Sigmoid colon (tissue), 6 donors: ENCODE measurements at regions not wholly inside any gene's neighbourhood (a gene's known extent, or its start where the extent isn't known, plus 50 kb on each side); places are given as distances from the start of the nearest gene placed in this dataset.

Experiments
- DNase-seq: peaks from one replicate; pipeline ENCODE4 v3.0.0-alpha.2; 2019
- H3K27ac ChIP-seq, 4 donors: fragments of 200-600 bp; sonication (generic); one replicate each; pipeline ENCODE4 v1.5.1; 2016 to 2019; ENCODE audit warnings: mild to moderate bottlenecking in 1 of 4
- H3K27me3 ChIP-seq, 3 donors: fragments of 200-600 bp; sonication (generic); one replicate each; pipeline ENCODE4 v1.5.1; 2019; ENCODE audit warnings: mild to moderate bottlenecking in 1 of 3
- H3K36me3 ChIP-seq, 4 donors: fragments of 200-600 bp; sonication (generic); one replicate each; pipeline ENCODE4 v1.5.1; 2016 to 2019
- H3K4me1 ChIP-seq, 4 donors: fragments of 200-600 bp; sonication (generic); one replicate each; pipeline ENCODE4 v1.5.1; 2017 to 2019
- H3K4me3 ChIP-seq, 4 donors: fragments of 200-600 bp; sonication (generic); one replicate each; pipeline ENCODE4 v1.5.1; 2017 to 2019; ENCODE audit warnings: mild to moderate bottlenecking in 2 of 4, moderate library complexity in 1 of 4
- H3K9me3 ChIP-seq, 4 donors: fragments of 200-600 bp in 3 of 4; sonication (generic) in 3 of 4; one replicate each; pipeline versions ENCODE4 v1.5.1 to v1.6.1; 2013 to 2019
- CTCF ChIP-seq, 4 experiments: fragments of 450-650 bp in 3 of 4; fragments of 200-600 bp in 1 of 4; IDR thresholded peaks; one replicate each; pipeline ENCODE4 v1.5.1; 2016 to 2019; ENCODE audit warnings: antibody characterized with exemption in 4 of 4, mild to moderate bottlenecking in 3 of 4, moderate library complexity in 2 of 4
- EP300 ChIP-seq, 4 donors: sonication (generic); formaldehyde crosslinking; IDR thresholded peaks; one replicate each; pipeline ENCODE4 v1.6.1; 2017; ENCODE audit warnings: antibody characterized with exemption in 4 of 4
- POLR2A ChIP-seq, 2 donors: fragments of 450-650 bp; IDR thresholded peaks; one replicate each; pipeline ENCODE4 v1.6.1; 2016; ENCODE audit warnings: antibody characterized with exemption in 2 of 2, mild to moderate bottlenecking in 2 of 2, moderate library complexity in 2 of 2
- POLR2AphosphoS5 ChIP-seq, 4 donors: sonication (generic); formaldehyde crosslinking; IDR thresholded peaks; one replicate each; pipeline ENCODE4 v1.6.1; 2017; ENCODE audit warnings: antibody characterized with exemption in 4 of 4
- WGBS, 2 donors: extraction: QIAGEN DNeasy Blood & Tissue Kit; methylation state at CpG; one replicate each; pipeline ENCODE4 v1.1.7; 2013; 5-methylcytosine and 5-hydroxymethylcytosine counted together
- intact Hi-C: fragments of 100-400 bp; cut with DNase I; formaldehyde crosslinking; loops from one replicate; pipeline ENCODE4 v1.15.1; 2023
- donor health status: healthy with polysubstance abuse.
- donor health status: healthy.

DNA sequence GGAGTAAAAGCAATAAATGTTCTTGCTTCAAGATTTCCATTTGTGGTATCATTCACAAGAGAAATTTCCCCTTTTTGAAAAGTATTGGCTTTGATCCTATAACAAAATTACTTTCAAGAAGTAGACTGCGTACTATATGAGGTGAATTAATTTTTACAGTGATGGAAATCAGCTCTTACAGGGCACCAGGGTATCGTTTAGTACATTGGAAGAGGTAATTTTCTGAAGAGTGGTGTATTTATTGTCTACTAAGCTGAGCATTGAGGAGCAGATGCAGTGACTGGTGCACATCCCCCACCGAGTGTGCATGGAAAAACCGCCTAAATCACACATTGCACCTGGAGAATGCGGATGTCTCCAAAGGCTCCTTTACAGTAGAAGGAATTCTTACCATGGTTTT, 209.5 kb downstream of the SAMD5 start:
- Histone ChIP-seq H3K4me3 (no peak overlapping the region), H3K36me3 (no peaks in the 10 kb centered on the region), H3K27me3 (no peaks in the 10 kb centered on the region), H3K4me1 (no peaks in the 10 kb centered on the region), H3K9me3 (no peaks in the 10 kb centered on the region), H3K27ac (no peak overlapping the region)
- 75 to 81% methylated on average over 5 of the region's 5 CpGs for WGBS, 2 donors
- intact Hi-C loops: no loop called here
- no peak for DNase-seq
- no peak for TF ChIP-seq CTCF (IDR thresholded peaks at IDR 0.05)
- no peak for TF ChIP-seq EP300 (IDR thresholded peaks at IDR 0.05)
- TF ChIP-seq POLR2A (IDR thresholded peaks at IDR 0.05): no peak
- TF ChIP-seq POLR2AphosphoS5 (IDR thresholded peaks at IDR 0.05): no peak

GRCh38 chr6:147722158-147722557, 213.7 kb downstream of the SAMD5 start:
- no peak overlapping the region for H3K27ac ChIP-seq
- no peaks in the 10 kb centered on the region for H3K9me3 ChIP-seq
- 92 to 94% methylated on average over 4 of the region's 4 CpGs for WGBS, 2 donors
- no peaks in the 10 kb centered on the region for H3K4me1 ChIP-seq
- intact Hi-C loops: no loop called here
- H3K4me3 ChIP-seq: no peak overlapping the region
- TF ChIP-seq CTCF (IDR thresholded peaks at IDR 0.05): no peak
- TF ChIP-seq POLR2A (IDR thresholded peaks at IDR 0.05): no peak
- no peak for TF ChIP-seq POLR2AphosphoS5 (IDR thresholded peaks at IDR 0.05)
- TF ChIP-seq EP300 (IDR thresholded peaks at IDR 0.05): no peak
- H3K27me3 ChIP-seq: no peaks in the 10 kb centered on the region
- no peaks in the 10 kb centered on the region for H3K36me3 ChIP-seq
- DNase-seq: no peak

DNA sequence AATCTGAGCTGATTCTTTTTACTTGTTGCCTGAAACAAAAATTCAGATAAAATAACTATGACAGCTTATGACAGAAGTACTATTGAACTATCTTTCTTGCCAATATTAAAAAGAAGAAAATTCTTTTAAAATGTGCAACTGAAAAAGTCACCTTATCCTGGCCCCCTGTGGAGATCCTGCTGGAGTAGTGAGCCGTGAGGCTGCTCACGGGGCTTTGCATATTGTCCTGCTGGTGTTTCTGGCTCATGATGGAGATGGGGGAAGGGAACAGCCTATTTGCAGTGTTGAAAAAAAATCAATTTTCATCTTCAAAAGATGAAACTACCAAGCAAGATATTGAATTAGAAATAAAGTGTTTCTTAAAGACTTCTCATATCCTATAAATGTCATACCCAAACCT, 216.0 kb downstream of the SAMD5 start:
- H3K27me3 ChIP-seq: no peaks in the 10 kb centered on the region
- no peak for DNase-seq
- H3K36me3 ChIP-seq: no peaks in the 10 kb centered on the region
- H3K9me3 ChIP-seq: no peaks in the 10 kb centered on the region
- intact Hi-C loops: no loop called here
- H3K4me1 ChIP-seq: no peaks in the 10 kb centered on the region
- no peak overlapping the region for H3K27ac ChIP-seq
- TF ChIP-seq CTCF (IDR thresholded peaks at IDR 0.05) (no peak), EP300 (IDR thresholded peaks at IDR 0.05) (no peak), POLR2A (IDR thresholded peaks at IDR 0.05) (no peak), POLR2AphosphoS5 (IDR thresholded peaks at IDR 0.05) (no peak)
- WGBS, 2 donors: 94 to 98% methylated on average over 2 of the region's 2 CpGs
- no peak overlapping the region for H3K4me3 ChIP-seq

DNA sequence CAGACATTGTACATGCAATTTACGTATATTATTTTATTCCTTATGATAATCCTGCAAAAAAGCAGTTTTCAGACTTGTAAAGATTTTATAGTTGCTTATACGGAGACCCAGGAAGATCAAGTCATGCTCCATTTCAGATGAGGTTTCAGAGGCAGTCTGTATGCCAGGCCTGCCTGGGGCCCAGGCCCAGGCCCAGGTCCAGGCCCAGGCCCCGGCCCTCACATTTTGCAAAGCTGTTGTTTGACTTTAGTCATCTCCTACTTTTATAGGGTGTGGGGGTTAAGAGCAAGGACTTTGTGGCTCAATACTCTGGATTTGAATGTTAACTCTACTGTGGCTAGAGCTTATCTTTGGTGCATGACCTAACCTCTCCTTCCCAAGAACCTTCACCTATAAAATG, 217.9 kb downstream of the SAMD5 start:
- Histone ChIP-seq H3K4me3 (no peak overlapping the region), H3K4me1 (no peaks in the 10 kb centered on the region), H3K27me3 (no peaks in the 10 kb centered on the region), H3K9me3 (no peaks in the 10 kb centered on the region), H3K36me3 (no peaks in the 10 kb centered on the region), H3K27ac (no peak overlapping the region)
- intact Hi-C loops: no loop called here
- TF ChIP-seq POLR2AphosphoS5 (IDR thresholded peaks at IDR 0.05) (no peak), CTCF (IDR thresholded peaks at IDR 0.05) (no peak), POLR2A (IDR thresholded peaks at IDR 0.05) (no peak), EP300 (IDR thresholded peaks at IDR 0.05) (no peak)
- WGBS, 2 donors: 78 to 91% methylated on average over 3 of the region's 3 CpGs
- no peak for DNase-seq

DNA sequence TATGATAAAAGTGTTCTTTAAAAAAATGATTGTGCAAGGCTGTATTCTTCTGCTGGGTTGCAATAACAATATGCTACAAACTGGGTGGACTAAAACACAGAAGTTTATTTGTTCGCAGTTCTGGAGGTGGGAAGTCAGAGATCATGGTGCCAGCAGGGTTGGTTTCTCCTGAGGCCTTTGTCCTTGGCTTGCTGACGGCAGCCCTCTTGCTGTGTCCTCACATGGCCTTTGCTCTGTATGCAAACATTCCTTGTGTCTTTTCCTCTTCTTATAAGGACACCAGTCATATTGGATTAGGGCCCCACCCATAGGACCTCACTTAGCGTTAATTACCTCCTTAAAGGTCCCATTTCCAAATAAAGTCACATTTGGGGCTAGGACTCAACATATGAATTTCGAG, 220.4 kb downstream of the SAMD5 start:
- DNase-seq: no peak
- TF ChIP-seq POLR2A (IDR thresholded peaks at IDR 0.05): no peak
- TF ChIP-seq CTCF (IDR thresholded peaks at IDR 0.05): no peak
- TF ChIP-seq EP300 (IDR thresholded peaks at IDR 0.05): no peak
- no peak for TF ChIP-seq POLR2AphosphoS5 (IDR thresholded peaks at IDR 0.05)
- no peaks in the 10 kb centered on the region for H3K4me1 ChIP-seq
- 55 to 68% methylated on average over 4 of the region's 4 CpGs for WGBS, 2 donors
- no peak overlapping the region for H3K27ac ChIP-seq
- H3K4me3 ChIP-seq: no peak overlapping the region
- H3K9me3 ChIP-seq: no peaks in the 10 kb centered on the region
- H3K27me3 ChIP-seq: no peaks in the 10 kb centered on the region
- intact Hi-C loops: no loop called here
- no peaks in the 10 kb centered on the region for H3K36me3 ChIP-seq
